HG02571 (cell line): ENCODE measurements at regions not wholly inside any gene's neighbourhood (a gene's known extent, or its start where the extent isn't known, plus 50 kb on each side); places are given as distances from the start of the nearest gene placed in this dataset.

Experiments
- ATAC-seq: cut with Tn5 transposase; IDR thresholded peaks from one replicate; pipeline ENCODE4 v1.9.1; 2021; ENCODE audit warnings: mild to moderate bottlenecking, moderate library complexity; ENCODE audit not compliant: unreplicated experiment

- ATAC-seq: no peak
These were observed 578.0 kb upstream of the TMEM132C start for GRCh38 chr12:127688906-127689428.

GRCh38 chr12:127690161-127690560, 576.8 kb upstream of the TMEM132C start:
- ATAC-seq: no peak

- no peak for ATAC-seq
These were observed 570.0 kb upstream of the TMEM132C start for GRCh38 chr12:127696963-127697362.

GRCh38 chr12:127703026-127703425, 563.9 kb upstream of the TMEM132C start:
- ATAC-seq: no peak

GRCh38 chr12:127711108-127711507, 555.9 kb upstream of the TMEM132C start:
- no peak for ATAC-seq

- no peak for ATAC-seq
These were observed 554.4 kb upstream of the TMEM132C start for GRCh38 chr12:127712561-127712960.

- ATAC-seq: no peak
These were observed 550.8 kb upstream of the TMEM132C start for GRCh38 chr12:127716166-127716565.

- no peak for ATAC-seq
These were observed 549.7 kb upstream of the TMEM132C start for GRCh38 chr12:127717278-127717677.

- no peak for ATAC-seq
These were observed 546.6 kb upstream of the TMEM132C start for GRCh38 chr12:127720334-127720733.

GRCh38 chr12:127722611-127723010, 544.4 kb upstream of the TMEM132C start:
- no peak for ATAC-seq

GRCh38 chr12:127723251-127723650, 543.7 kb upstream of the TMEM132C start:
- no peak for ATAC-seq

- ATAC-seq: no peak
These were observed 540.2 kb upstream of the TMEM132C start for GRCh38 chr12:127726671-127727315.

GRCh38 chr12:127728285-127728684, 538.7 kb upstream of the TMEM132C start:
- ATAC-seq: no peak

GRCh38 chr12:127728729-127729128, 538.2 kb upstream of the TMEM132C start:
- ATAC-seq: no peak

- no peak for ATAC-seq
These were observed 537.6 kb upstream of the TMEM132C start for GRCh38 chr12:127729381-127729780.

GRCh38 chr12:127731657-127732056, 535.3 kb upstream of the TMEM132C start:
- no peak for ATAC-seq

GRCh38 chr12:127742231-127742630, 524.7 kb upstream of the TMEM132C start:
- no peak for ATAC-seq

GRCh38 chr12:127745469-127746212, 521.3 kb upstream of the TMEM132C start:
- no peak for ATAC-seq

GRCh38 chr12:127749416-127749815, 517.6 kb upstream of the TMEM132C start:
- ATAC-seq: no peak

GRCh38 chr12:127750076-127750840, 516.7 kb upstream of the TMEM132C start:
- ATAC-seq: no peak

- no peak for ATAC-seq
These were observed 514.2 kb upstream of the TMEM132C start for GRCh38 chr12:127752802-127753201.

- no peak for ATAC-seq
These were observed 506.6 kb upstream of the TMEM132C start for GRCh38 chr12:127760357-127760756.
